ENCODE measurements at regions not wholly inside any gene's neighbourhood (a gene's known extent, or its start where the extent isn't known, plus 50 kb on each side); places are given as distances from the start of the nearest gene placed in this dataset.
A peak's percentile ranks its signal among the peaks of the same experiment; 100 is the strongest.
"Not testable (repeated sequence)": the region's sequence is repeated elsewhere in the genome, so short reads cannot be mapped to it uniquely, and the experiment has no call there.

DNA sequence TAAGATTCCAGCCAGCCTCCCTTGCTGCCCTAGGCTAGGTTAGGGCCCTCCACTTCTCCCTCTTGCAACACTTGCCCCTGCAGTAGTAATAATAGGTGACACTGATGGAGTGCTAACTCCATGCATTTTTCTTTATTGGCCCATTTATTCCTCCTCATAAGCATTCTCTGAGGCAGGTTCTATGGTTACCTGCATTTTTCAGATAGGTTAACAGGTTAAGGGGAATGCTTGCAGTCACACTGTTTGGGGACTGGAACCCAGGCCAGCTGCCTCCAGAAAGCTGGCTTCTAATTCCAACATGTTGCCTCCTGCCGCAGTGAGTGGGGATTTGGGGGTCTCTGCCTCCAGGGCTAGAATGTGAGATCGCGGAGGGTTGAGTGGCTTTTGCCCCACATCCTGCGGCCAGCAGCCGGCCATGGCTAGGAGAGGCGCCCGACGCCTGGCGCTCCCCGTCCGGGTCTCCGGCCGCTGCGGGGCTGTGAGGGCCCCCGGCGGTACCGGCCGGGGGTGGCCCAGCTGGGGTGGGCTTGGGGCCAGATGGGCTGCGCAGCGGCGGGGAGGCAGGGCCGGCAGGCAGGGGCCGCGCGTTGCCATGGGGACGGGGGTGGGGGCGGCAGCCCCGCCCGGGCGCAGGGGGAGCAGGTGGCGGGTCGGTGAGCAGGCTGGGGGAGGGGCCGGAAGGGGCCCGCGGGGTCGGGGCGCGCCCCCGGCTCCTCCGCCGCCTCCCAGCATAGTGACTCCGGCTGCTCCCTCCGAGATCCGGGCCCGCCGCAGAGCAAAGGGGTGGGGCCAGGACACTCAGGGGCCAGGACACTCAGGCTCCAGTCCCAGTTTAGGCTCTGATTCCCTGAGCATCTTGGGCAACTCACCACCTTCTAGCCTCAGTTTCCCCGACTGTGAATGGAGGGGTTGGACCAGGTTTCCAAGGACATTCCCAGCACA is 68.4 kb upstream of the SSBP3 start:
- peak in 1 of 2 experiments; percentile 40 for DNase-seq

DNA sequence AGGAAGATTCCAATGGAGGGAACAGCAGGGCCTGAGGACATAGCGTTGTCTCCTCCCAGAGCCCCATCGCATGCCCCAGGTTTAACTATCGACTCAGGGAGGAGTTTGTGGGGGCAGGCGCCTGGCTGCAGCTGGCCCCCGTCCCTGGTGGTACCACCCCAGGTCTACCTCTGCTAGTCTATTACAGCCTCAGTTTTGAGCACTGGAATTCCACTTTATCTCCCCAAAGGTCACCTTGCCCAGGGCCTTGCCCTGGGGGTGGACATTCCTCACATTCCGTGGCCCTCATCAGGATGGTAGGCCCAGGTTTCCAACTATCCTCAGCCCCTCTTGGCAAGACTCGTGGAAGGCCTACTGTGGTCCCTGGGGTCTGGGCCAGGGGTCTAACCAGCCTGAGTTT is 65.4 kb upstream of the SSBP3 start:
- DNase-seq = no peak

DNA sequence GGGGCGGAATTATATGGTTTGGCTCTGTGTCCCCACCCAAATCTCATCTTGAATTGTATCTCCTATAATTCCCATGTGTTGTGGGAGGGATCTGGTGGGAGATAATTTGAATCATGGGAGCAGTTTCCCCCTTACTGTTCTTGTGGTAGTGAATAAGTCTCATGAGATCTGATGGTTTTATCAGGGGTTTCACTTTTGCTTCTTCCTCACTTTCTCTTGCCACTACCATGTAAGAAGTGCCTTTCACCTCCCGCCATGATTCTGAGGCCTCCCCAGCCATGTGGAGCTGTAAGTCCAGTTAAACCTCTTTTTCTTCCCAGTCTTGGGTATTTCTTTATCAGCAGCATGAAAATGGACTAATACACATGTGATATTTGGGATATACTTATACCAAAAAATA is 63.2 kb upstream of the SSBP3 start:
- DNase-seq = not testable (repeated sequence)

DNA sequence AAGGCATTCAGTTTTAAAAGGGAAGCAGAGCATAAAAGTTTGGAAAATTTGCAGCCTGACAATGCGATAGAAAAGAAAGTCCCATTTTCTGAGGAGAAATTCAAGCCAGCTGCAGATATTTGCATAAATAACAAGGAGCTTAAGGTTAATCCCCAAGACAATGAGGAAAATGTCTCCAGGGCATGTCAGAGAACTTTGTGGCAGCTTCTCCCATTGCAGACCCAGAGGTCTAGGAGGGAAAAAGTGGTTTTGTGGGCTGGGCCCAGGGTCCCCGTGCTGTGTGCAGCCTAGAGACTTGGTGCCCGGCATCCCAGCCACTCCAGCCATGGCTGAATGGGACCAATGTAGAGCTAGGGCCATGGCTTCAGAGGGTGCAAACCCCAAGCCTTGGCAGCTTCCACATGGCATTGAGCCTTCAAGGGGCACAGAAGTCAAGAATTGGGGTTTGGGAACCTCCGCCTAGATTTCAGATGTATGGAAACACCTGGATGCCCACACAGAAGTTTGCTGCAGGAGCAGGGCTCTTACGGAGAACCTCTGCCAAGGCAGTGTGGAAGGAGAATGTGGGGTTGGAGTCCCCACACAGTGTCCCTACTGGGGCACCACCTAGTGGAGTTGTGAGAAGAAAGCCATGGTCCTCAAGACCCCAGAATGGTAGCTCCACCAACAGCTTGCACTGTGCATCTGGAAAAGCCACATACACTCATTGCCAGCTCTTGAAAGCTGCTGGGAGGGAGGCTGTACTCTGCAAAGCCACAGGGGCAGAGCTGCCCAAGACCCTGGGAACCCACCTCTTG is 62.3 kb upstream of the SSBP3 start:
- DNase-seq = peak; percentile 31 to 42

DNA sequence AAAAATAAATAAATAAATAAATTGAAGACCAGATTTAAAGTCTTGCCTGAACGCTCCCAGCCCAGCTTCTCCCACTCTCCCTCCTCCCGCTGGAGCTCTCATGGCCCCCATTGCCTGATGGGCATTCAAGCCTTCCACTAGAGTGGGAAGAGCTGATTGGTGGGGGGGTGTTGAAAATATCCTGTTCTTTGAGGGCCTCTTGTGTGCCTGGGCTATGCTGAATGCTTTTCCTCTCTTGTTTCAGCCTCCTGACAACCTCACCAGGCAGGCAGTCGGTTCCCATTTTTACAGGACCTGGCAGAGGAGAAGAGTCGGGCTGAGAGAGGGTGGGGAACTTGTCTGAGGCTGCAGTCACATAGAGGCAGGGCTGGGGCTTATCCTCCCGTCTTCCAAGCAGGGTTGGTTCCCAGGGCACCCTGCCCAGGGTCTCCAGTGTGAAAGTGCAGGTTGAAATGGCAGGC is 59.2 kb upstream of the SSBP3 start:
- peak; percentile 23 to 50 for DNase-seq

DNA sequence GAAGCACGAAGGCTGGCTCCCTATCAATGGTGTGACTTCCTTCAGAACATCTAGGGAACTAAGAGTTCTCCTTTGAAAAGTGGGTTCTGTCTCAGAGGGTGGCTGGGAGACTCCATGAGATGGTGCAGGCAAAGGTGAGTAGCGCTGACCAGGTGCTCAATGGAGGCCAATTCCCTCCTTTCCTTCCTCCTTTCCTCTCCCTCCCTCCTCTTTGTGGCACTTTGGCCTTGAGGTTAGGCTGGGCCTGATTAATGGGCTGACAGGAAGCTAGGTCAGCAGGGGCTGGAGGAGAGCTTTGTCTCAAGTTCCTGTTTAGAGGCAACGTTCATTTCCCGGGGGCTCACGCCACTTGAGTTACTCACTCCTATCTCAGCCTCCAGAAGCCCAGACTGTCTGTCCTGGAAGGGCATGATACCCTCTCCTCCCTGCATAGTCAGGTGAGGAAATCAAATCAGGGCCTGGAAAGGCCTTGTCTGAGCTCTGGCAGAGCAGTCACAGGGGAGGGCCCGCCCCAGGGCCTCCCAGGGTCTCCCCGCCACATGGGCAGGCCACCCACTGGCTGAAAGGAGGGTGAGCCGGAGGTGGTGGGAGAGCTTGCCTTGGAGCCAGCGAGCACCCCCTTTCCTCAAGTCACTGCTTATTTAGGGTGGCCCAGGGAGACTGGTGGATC is 58.4 kb upstream of the SSBP3 start:
- DNase-seq = peak; percentile 60 to 61

GRCh38 chr1:54464031-54464476 is 57.9 kb upstream of the SSBP3 start:
- no peak for DNase-seq

GRCh38 chr1:54463259-54464030 is 57.3 kb upstream of the SSBP3 start:
- DNase-seq = no peak

- DNase-seq = no peak
Measured at GRCh38 chr1:54462597-54463258, 56.5 kb upstream of the SSBP3 start.

- DNase-seq = no peak
Measured at GRCh38 chr1:54461731-54462596, 55.8 kb upstream of the SSBP3 start.

- DNase-seq = no peak
Measured at GRCh38 chr1:54460861-54461387, 54.7 kb upstream of the SSBP3 start.

DNA sequence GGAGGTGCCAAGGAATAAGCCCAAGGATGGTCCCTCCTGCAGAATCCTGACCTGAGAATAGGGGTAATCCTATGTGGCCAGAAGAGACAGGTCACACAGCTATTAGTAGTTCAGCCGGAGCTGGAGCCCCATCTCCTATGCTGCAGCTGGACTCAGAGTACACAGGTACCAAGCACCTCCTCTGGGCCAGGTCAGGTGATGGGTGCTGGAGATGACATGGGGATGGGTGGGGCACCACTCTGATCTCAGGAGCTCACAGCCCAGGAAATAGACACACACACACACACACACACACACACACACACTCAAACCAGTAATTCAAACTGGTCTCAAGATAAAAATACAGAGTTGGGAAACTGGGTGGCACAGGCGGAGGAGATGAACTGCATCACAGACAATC is 54.2 kb upstream of the SSBP3 start:
- no peak for DNase-seq

DNA sequence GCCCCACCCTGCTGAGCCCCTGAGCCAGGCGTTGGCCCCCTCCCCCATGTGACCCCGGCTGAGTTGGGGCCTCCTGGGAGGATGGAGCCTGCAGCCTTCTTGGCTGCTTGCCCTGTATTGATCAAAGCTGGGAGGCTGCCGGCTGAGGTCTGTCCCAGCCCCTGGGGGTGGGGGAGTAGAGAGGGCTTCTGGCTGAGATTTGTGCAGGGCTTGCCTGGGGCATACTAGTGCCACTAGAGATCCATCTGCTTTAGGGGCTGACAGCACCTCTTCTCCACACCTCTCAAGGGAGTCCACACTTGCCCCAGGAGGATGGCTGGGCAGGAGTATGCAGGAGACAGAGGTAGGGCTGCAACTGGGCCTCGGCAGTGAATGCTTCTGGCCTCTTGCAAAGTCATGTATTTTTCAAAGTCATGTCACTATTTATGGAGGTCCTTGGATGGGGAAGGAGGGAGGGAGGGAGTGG is 53.6 kb upstream of the SSBP3 start:
- DNase-seq = no peak

DNA sequence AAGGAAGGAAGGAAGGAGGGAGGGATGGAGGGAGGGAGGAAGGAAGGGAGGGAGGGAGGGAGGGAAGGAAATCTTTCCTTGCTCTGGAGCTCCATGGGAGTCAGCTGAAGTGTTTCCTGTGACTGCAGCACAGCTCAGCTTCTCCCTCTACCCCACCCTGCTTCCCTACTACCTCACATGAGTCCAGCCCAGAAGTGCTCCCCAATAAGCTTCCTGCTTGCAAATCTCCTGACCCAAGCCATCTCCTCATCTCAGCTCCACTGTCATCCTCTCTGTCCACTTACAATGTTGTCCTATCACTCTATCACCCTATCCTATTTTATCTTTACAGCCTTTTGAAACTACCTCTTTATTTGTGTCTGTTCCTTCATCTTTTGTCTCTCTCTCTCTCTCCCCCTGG is 52.9 kb upstream of the SSBP3 start:
- no peak for DNase-seq

DNA sequence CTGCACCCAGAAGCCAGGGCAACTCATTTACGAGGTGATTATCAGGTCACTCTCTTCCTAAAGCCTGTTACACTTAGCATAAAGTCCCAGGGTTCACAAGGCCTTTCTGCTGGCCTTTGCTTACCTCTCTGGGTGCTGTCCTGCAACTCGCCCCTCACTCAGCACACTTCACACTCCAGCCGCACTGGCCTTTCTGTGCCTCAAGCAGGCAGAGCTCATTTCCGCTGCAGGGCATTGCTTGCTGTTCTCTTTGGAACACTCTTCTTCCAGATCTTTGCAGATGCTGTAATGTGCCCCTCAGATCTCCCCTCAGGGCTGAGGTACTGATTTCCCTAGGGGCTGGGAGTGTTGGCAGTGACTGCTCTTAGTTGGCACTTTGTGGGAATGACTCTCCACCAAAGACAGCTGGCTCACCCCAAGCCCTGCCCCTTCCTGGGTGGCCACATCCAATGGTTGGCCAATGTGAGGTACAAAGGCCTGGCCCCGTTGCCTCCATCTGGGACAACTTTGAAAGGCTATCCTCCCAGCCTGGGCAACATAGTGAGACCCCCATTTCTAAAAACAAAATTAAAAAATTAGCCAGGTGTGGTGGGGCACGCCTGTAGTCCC is 50.8 kb upstream of the SSBP3 start:
- DNase-seq = no peak

DNA sequence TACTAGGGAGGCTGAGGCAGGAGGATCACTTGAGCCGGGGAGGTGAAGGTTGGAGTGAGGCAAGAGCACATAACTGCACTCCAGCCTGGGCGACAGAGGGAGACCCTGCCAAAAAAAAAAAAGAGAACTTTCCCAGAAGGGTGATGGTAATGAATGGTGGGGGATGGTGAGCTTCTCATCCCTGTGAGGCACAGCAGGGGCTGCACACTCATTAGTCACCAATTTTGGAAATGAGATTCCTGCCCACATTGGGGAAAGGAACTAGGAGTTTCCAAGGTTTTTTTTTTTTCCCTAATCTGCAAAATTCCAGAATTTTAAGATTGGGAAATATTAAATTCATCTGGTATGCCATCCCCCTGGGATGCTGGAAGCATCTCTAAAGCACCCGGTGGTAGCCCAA is 50.2 kb upstream of the SSBP3 start:
- DNase-seq = no peak

All from Kasumi-1 (cell line).